ENCODE measurements at regions not wholly inside any gene's neighbourhood (a gene's known extent, or its start where the extent isn't known, plus 50 kb on each side); places are given as distances from the start of the nearest gene placed in this dataset.
"Not testable (repeated sequence)": the region's sequence is repeated elsewhere in the genome, so short reads cannot be mapped to it uniquely, and the experiment has no call there.

DNA sequence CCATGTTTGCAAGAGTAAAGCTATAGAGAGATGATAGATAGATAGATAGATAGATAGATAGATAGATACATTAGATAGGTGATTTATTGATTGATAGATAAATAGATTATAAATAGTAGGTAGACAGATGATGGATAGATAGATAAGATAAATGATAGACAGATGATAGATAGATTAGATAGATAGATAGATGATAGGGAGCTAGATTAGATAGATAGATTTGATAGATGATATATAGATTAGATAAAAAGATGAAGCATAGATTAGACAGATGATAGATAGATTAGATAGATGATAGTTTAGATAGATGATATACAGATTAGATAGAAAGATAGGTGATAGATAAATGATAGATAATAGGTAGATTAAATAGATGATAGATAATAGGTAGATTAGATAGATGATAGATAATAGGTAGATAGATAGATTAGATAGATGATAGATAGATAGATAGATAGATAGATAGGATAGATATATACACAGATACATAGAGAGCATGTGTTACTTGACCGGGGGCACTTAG, 243.3 kb upstream of the FOXK1 start:
- DNase-seq, result no peak

DNA sequence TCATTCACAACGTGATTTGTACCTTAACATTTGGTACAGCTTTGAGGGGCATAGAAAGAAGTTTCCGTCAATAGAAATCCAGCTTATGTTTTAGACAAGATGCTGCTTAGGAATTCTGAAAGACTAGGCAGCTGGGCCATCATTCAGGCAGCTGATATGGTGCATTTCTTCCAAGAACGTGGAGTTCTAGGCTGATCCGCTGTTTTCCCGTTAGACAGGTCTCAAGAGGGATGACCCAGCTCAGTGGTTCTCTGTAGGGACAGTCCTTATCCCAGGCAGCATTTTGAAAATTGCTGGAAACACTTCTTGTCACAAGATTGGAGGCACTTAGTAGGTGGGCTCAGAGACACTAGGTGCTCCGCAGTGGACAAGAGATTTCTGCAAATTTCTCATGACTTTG, 242.7 kb upstream of the FOXK1 start:
- DNase-seq, result no peak

DNA sequence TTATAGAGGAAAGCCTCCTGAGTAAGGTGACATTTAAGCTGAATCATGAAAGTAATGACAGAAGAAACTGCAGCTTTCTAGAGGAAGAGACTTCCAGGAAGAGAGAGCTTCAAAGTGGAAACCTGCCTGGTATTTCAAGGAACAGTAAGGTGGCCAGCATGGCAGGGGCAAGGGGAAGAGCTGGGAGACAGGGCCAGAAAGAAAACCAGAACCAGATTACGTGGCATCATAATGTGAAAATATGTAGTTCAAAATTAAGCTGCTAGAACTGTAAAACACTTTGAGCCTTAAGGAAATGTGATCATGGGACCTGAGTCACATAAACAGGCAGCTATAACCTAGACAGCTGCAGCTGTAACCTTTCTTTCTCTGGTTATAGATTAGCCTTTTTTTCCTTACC, 238.0 kb upstream of the FOXK1 start:
- no peak for DNase-seq

DNA sequence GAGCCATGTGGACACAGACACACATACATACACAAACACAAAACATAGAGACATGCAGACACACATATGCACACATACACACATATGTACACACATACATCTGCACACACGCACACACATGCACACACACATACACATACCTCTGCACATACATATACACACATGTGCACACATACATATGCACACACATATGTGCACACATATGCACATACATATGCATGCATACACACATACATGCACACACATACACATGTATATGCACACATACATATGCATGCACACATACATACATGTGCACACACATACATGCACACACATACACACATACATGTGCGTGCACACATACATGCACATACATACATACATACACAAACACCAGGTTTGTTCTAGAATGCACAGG, 236.3 kb upstream of the FOXK1 start:
- DNase-seq, result no peak

DNA sequence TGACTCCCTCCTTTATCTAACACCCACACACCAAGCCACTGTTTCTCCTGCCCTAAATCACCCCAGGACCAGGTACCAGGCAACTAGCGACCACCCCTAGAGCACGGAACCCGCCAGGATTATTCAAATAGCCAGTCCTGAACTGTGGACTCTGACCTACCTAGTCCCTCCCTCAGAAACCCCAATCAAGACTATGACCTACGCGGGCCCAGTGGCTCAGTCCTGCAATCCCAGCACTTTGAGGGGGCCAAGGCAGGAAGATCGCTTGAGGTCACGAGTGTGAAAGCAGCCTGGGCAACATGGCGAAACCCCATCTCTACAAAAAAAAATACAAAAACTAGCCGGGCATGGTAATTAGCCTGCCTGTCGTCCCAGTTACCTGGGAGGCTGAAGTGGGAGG, 232.8 kb upstream of the FOXK1 start:
- no peak for DNase-seq

DNA sequence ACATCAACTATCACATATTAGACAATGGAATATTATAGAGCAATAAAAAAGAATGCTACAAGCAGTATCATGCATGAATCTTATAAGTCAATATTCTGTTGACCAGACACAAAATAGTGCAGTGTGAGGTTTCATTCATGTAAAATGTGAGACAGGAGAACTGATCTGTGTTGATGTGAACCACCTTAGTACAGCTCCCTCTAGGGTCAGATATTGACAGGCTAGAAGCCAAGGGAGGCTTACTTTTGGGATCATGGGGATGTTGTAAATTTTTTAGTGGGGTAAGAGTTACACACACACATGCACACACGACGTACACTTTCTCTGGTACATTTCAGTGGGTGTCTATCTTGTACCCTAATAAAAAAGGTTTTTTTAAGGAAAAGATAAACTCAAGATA, 231.6 kb upstream of the FOXK1 start:
- no peak for DNase-seq

DNA sequence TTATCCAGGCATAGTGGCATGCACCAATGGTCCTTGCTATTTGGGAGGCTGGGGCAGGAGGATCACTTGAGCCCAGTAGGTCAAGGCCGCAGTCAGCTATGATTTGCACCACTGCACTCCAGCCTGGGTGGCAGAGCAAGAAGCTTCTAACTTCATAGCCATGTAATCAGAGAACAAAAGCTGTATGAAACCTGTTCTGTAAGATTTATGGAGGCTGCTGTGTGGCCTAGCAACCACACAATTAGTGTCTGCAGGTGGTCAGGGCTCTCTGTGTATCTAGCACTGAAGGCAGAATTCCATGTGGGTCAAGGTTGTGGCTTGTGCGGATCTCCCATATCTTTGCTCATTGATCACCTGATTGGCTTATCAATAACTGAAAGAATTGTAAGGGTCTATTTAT, 221.5 kb upstream of the FOXK1 start:
- DNase-seq, result peak; percentile 16 to 63

DNA sequence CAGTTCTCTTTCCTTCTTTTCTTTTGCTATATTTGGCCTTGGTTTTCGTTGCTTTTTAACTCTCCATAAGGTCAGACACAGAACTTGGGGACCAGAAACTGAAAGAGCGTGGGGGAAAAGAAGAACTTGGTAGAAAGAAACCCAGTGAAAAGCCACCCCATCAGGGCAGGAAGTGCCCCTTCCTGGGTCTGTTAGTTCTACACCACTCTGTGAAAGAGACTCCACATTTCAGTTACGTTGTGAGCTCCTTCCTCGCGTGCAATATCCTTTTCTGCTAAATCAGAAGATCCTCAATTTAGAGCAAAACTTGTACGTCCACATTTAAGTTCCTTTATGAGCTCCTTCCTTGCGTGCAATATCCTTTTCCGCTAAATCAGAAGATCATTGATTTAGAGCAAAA, 220.6 kb upstream of the FOXK1 start:
- no peak for DNase-seq

DNA sequence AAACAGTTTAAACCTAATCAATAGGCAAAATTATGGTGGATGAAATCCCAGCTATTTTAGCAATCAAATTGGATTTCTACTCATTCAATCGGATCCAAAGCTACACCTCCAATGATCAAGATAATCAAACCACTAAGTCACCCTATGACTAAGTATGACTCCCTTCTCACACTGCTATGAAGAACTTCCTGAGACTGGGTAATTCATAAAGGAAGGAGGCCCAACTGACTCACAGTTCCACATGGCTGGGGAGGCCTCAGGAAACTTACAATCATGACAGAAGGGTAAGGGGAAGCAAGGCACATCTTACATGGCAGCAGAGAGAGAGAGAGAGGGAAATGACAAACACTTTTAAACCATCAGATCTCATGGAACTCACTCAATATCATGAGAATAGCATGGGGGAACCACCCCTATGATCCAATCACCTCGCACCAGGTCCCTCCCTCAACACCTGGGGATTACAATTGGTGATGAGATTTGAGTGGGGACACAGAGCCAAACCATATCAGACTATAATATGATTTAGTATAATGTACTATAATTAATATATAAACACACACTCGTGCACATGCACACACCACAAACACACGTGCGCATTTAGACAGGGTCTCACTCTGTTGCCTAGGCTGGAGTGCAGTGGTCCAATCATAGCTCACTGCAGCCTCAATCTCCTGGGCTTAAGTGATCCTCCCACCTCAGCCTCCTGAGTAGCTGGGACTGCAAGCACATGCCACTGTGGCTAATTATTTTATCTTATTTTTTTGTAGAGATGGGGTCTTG, 213.6 kb upstream of the FOXK1 start:
- DNase-seq, result no peak

DNA sequence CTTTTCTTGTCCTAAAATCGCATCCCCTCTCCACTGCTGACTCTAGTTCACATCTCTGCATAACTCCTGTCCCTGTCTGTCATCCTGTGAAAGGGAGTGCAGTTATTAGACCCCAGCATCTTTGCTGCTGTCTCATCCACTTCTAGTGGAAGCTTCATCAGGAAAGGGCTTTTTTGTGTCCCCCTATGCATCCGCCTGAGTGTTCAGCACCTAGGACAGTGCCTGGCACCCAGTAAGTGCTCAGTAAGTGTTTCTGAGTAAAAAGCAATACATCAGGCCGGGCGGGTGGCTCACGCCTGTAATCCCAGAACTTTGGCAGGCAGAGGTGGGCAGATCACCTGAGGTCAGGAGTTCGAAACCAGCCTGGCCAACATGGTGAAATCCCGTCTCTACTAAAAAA, 211.8 kb upstream of the FOXK1 start:
- DNase-seq, result no peak

DNA sequence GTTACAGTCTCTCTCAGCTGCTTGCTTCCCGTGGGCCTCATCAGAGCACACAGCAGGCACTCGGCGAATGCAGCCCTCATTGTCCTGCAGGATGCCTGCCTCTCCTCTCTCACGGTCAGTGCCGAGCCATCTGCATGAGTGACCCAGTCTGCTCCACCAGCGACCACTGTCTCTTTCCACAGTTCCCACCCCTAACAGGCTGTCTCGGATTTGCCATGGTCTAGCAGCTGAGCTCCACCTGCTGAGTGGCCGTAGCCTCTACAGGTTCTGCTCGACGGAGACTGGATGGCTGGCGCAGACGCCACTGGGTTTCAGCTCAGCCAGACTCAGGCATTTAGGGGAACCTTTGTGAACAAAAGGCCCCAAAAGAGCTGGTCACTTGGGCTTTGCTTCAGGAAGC, 209.4 kb upstream of the FOXK1 start:
- DNase-seq, result no peak

DNA sequence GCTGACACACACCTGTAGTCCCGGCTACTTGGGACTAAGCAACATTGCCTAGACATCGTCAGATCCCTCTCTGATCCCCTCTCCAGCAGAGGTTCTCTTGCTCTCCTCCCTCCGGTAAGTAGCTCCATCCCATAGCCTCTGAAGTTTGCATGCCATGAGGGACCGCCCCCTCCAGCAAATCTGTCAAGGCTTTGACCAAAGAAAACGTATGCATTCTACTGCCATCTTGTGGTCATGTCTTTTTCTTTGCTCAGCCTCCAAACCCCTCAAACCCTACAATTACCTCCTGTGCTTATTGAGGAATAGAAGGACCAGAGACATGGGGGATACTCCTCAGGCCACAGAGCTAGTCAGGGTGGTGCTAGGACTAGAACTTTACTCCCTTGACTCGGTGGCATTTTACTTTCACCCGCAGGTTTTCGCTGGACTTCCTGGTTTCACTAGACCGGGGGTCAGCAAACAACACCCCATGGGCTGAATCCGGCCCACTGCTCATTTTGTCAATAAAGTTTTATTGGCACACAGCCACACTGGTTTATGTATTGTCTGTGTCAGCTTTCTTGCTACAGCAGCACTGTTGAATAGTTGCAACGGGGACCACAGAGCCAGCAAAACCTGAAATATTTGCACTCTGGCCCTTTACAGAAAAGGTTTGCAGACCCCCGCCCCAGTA, 202.6 kb upstream of the FOXK1 start:
- peak; percentile 25 to 36 for DNase-seq

DNA sequence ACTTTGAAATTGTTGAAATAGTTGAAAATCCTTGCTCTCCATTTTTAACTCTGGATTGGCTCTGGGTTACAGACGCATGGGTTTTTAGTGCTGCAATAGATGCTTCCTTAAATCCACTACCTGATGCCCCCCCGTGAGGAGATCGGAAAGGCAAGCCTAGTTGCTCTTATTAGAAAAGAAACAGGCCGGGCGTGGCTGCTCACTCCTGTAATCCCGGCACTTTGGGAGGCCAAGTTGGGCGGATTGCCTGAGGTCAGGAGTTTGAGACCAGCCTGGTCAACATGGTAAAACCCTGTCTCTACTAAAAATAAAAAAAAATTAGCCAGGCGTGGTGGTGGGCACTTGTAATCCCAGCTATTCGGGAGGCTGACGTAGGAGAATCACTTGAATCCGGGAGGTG, 202.0 kb upstream of the FOXK1 start:
- DNase-seq, result not testable (repeated sequence)

DNA sequence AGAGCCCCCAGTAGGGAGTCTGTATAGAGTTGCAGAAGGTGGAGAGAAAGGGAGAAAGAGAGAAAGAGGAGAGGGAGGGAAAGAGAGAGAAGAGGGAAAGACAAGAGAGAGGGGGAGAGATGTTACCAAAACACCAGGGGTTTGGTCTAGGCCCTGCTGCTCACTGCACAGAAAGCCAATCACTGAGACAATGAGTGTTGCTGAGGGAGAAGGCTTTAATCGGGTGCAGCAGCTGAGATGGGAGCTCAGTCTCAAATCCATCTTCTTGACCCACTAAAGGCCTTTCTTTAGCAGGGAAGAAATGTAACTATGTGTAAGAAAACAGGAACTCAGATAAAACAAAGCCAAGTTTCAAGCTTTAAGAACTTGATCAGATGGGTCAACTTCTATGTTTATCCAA, 198.2 kb upstream of the FOXK1 start:
- no peak for DNase-seq

DNA sequence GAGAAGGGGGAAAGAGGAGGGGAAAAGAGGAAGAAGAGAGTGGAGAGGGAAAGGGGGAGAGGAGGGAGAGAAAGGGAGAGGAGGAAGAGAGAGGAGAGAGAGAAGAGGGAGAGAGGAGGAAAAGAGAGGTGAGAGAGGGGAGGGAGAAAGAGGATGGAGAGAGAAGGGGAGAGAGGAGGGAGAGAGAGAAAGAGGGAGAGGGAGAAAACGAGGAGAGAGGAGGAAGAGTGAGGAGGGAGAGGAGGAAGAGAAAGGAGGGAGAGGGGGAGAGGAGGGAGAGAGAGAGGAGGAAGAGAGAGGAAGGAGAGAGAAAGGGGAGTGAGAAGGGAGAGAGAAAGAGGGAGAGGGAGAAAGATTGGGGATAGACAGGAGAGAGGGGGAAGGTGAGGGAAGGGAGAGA, 197.6 kb upstream of the FOXK1 start:
- no peak for DNase-seq

DNA sequence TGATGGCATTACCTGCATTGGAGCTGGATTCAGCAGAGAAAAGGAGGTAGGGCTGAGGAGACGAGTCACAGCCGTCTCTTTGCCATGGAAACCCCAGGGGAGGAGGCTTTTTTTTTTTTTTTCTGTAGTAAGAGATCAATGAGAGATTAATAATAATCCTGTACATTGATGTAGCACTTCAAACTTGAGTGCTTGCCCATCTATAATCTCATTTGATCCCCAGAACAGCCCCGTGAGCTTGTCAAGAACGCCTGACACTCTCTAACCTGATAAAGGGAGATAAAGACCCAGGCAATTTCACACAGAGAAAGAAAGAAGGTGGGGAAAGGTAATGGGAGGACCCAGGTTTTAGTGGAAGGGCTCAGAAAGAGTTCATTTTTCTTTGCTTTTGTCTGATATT, 195.2 kb upstream of the FOXK1 start:
- DNase-seq, result no peak

DNA sequence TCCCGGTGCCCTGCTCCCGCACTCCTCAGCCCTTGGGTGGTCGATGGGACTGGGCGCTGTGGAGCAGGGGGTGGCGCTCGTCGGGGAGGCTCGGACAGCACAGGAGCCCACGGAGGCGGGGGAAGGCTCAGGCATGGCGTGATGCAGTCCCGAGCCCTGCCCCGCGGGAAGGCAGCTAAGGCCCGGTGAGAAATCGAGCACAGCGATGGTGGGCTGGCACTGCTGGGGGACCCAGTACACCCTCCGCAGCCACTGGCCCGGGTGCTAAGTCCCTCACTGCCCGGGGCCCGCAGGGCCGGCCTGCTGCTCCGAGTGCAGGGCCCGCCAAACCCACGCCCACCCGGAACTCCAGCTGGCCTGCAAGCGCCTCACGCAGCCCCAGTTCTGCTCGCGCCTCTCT, 185.2 kb upstream of the FOXK1 start:
- DNase-seq, result not testable (repeated sequence)

DNA sequence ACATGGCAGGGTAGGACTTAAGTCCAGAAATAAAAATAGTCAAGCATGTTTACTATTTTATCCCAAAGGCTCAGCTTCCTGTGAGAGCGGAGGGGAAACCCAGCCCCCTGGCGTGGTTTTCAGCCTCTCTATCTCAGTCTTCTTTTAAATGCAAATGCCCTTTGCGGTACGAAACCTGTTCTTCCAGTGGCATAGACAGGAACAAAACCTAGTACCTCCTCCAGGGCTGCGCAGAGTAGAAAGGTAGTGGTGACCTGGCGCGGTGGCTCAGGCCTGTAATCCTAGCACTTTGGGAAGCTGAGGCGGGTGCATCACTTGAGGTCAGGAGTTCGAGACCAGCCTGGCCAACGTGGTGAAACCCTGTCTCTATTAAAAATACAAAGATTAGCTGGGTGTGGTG, 181.3 kb upstream of the FOXK1 start:
- no peak for DNase-seq

DNA sequence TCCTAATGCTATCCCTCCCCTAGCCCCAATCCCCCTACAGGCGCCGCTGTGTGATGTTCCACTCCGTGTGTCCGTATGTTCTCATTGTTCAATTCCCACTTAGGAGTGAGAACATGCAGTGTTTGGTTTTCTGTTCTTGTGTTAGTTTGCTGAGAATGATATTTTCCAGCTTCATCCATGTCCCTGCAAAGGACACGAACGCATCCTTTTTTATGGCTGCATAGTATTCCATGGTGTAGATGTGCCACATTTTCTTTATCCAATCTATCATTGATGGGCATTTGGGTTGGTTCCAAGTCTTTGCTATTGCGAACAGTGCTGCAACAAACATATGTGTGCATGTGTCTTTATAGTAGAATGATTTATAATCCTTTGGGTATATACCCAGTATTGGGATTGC, 174.2 kb upstream of the FOXK1 start:
- DNase-seq, result not testable (repeated sequence)

DNA sequence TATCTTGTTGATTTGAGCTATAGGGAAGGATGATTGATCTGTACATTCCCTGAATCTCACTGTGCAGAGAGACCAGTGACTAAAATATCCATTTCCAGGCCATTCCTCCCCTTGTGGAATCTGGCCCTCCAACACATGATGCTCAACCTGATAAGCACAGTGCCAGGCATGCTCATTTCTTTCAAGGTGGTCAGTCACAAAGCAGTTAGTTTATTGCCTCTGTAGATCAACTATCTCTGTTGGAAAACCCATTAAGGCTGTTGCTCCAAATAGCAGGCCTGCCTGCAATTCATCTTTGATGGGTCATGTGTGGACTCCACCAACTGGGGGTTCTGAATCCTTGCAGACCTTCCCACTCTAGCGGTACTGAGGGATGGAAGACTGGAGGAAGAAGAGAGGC, 168.6 kb upstream of the FOXK1 start:
- no peak for DNase-seq

DNA sequence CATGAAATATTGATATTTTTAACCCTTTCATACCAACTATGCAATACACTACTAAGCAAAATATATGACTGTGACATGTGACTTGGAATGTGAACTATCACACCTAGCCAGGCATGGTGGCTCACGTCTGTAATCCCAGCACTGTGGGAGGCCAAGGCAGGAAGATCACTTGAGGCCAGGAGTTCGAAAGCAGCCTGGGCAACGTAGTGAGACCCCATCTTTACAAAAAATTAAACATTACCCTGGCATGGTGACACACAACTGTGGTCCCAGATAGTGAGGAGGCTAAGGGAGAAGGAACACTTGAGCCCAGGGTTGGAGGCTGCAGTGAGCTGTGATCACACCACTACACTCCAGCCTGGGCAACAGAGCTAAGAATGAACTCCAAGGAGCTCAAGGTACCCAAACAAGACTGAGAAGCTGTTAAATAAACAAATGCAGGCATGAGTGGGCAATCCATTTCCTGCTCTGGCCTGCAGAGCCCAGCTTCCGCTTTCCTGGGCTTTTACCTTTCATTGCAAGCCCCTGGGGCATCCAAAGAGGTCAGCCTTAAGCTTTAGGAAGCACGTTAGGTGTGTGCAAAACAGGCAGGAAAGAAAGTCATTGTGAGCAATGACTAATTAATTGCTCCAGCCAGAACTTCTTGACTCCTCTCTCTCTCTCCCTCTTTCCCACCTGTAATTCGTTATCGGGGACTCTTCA, 162.1 kb upstream of the FOXK1 start:
- no peak for DNase-seq

DNA sequence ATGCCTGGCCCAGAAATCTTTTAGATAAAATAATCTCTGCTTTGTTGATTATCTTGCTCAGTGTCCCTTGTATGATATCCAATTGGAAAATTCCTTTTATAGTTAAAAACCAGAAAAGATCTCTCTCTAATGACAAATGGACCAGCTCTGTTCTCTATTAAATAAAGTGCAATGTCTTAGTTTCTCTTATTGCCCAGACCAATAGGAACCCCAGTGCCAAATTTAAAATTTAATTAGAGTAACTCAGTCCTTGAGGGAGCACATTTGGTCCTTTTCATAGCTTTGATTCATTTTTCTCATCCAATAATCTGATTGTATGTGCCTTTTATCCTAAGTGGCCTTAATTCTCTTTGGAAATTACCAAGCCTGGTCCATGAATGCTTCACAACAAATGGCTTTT, 158.9 kb upstream of the FOXK1 start:
- no peak for DNase-seq

DNA sequence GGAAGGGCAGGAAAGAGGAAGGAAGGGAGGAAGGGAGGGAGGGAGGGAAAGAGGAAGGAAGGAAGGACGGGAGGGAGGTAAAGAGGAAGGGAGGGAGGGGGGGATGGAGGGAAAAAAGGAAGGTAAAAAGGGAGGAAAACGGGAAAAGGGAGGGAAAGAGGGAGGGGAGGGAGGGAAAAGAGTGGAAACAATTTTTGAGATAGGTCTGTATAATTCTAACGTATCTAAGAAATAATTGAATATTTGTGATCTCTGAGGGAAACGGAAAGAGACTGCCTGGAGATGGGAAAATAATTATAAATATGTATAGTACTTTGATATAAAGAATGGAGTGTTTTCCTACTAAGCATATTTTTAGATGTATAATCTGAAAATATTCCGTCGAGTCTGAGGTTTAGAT, 158.2 kb upstream of the FOXK1 start:
- no peak for DNase-seq

DNA sequence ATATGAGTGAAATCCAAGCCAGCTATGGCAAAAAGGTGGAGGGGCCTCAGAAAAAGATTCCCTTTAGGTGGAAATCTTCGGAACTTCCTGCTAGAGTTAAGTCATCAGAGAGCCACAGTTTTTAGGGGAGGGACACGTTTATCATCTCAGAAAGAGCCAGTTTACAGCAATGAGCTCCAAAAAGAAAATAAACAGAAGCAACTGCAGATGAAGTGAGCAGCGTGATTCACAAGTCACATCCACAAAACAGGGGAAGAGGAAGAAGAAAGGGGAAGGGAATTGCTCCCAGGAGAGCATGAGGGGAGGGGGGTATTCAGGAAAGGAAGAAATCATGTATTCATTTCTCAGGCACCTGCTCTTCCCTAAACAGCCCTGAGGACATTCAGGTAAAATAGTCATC, 156.2 kb upstream of the FOXK1 start:
- DNase-seq, result no peak
